ENCODE measurements at regions not wholly inside any gene's neighbourhood (a gene's known extent, or its start where the extent isn't known, plus 50 kb on each side); places are given as distances from the start of the nearest gene placed in this dataset.

GRCh38 chr2:167369083-167369482, 480.8 kb downstream of the XIRP2 start:
- 83% methylated on average over 1 of the region's 1 CpG for WGBS
- TF ChIP-seq POLR2AphosphoS5 (IDR thresholded peaks at IDR 0.05) (no peak), CTCF (IDR thresholded peaks at IDR 0.05) (no peak), POLR2A (IDR thresholded peaks at IDR 0.05; ENCODE audit: low read depth) (no peak), EP300 (IDR thresholded peaks at IDR 0.05) (no peak)
- Histone ChIP-seq H3K27me3 (no peaks in the 10 kb centered on the region), H3K9me3 (no peaks in the 10 kb centered on the region), H3K4me3 (no peak overlapping the region), H3K36me3 (no peaks in the 10 kb centered on the region), H3K4me1 (no peaks in the 10 kb centered on the region), H3K27ac (replicated peaks in 1 of 4) (no peak overlapping the region)
- intact Hi-C loops (cut with DNase I), result no loop called here
- DNase-seq (ENCODE audit: extremely low spot score), result no peak

DNA sequence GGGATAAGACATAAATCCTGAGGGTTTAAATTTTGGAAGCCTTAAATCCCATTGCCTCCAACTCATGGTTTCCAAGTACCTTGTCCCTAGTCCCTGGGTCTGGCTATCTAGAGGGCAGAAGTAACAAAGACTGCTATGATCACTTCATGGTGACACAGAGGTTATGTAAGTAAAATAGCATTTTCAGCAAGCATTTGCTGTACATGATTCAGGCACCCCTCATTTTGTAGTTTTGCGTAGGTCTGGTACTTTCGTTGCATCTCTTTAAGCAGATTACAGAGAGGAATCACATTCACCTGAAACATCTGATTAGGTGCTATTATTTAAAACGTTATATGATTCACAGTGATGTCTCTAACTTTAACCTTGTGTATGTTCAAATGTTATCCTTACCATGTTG, 480.1 kb downstream of the XIRP2 start:
- Histone ChIP-seq H3K9me3 (no peaks in the 10 kb centered on the region), H3K4me3 (no peak overlapping the region), H3K36me3 (no peaks in the 10 kb centered on the region), H3K27me3 (no peaks in the 10 kb centered on the region), H3K27ac (replicated peaks in 1 of 4) (no peak overlapping the region), H3K4me1 (no peaks in the 10 kb centered on the region)
- no peak for DNase-seq (ENCODE audit: extremely low spot score)
- intact Hi-C loops (cut with DNase I), result no loop called here
- TF ChIP-seq POLR2AphosphoS5 (IDR thresholded peaks at IDR 0.05) (no peak), POLR2A (IDR thresholded peaks at IDR 0.05; ENCODE audit: low read depth) (no peak), EP300 (IDR thresholded peaks at IDR 0.05) (no peak), CTCF (IDR thresholded peaks at IDR 0.05) (no peak)
- 87% methylated on average over 3 of the region's 3 CpGs for WGBS

DNA sequence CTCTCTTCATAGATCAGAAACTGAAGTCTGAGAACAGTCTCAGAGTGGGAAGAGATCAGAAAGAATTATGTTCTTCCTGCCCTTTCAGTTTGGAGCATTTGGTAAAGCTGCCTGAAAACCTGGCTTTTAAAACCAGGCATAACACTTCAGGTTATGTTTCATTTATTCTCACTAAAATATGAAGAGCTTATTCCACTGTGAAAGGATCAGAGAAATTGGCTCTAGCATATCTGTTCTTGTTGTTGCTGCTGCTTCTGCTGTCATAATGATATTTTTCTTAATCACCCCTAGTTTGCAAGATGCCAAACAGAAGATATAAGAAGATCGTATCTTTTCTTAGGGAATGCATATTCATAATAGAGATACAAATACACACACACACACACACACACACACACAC, 476.9 kb downstream of the XIRP2 start:
- no peak for TF ChIP-seq EP300 (IDR thresholded peaks at IDR 0.05)
- TF ChIP-seq CTCF (IDR thresholded peaks at IDR 0.05), result no peak
- no peak for TF ChIP-seq POLR2AphosphoS5 (IDR thresholded peaks at IDR 0.05)
- no peak for TF ChIP-seq POLR2A (IDR thresholded peaks at IDR 0.05; ENCODE audit: low read depth)
- H3K4me1 ChIP-seq, result no peaks in the 10 kb centered on the region
- H3K27ac ChIP-seq (replicated peaks in 1 of 4), result no peak overlapping the region
- H3K27me3 ChIP-seq, result no peaks in the 10 kb centered on the region
- intact Hi-C loops (cut with DNase I), result no loop called here
- H3K36me3 ChIP-seq, result no peaks in the 10 kb centered on the region
- 82% methylated on average over 1 of the region's 1 CpG for WGBS
- no peak for DNase-seq (ENCODE audit: extremely low spot score)
- no peaks in the 10 kb centered on the region for H3K9me3 ChIP-seq
- no peak overlapping the region for H3K4me3 ChIP-seq

DNA sequence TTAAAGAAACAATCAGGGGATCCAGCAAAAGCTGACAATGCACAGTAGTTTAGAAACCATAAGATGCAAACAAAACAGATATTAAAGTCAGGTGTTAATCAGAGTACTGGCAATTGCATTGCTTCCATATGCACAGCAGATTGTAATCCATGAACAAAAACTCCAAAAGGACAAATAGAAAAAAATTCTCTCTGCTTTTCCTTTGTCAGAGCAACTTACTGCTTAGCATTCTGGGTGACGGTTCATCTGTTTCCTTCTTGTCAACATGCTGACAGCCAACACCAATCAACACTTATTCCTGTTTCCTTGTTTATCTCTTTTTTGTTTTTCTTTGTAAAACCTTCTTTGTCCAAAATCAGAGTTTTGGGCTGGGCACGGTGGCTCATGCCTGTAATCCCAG, 473.1 kb downstream of the XIRP2 start:
- intact Hi-C loops (cut with DNase I), result no loop called here
- H3K27me3 ChIP-seq, result no peaks in the 10 kb centered on the region
- WGBS, result 30% methylated on average over 2 of the region's 2 CpGs
- no peaks in the 10 kb centered on the region for H3K4me1 ChIP-seq
- DNase-seq (ENCODE audit: extremely low spot score), result no peak
- H3K36me3 ChIP-seq, result no peaks in the 10 kb centered on the region
- no peak overlapping the region for H3K4me3 ChIP-seq
- H3K9me3 ChIP-seq, result no peaks in the 10 kb centered on the region
- TF ChIP-seq CTCF (IDR thresholded peaks at IDR 0.05), result no peak
- TF ChIP-seq POLR2AphosphoS5 (IDR thresholded peaks at IDR 0.05), result no peak
- TF ChIP-seq EP300 (IDR thresholded peaks at IDR 0.05), result no peak
- no peak for TF ChIP-seq POLR2A (IDR thresholded peaks at IDR 0.05; ENCODE audit: low read depth)
- H3K27ac ChIP-seq (replicated peaks in 1 of 4), result no peak overlapping the region

DNA sequence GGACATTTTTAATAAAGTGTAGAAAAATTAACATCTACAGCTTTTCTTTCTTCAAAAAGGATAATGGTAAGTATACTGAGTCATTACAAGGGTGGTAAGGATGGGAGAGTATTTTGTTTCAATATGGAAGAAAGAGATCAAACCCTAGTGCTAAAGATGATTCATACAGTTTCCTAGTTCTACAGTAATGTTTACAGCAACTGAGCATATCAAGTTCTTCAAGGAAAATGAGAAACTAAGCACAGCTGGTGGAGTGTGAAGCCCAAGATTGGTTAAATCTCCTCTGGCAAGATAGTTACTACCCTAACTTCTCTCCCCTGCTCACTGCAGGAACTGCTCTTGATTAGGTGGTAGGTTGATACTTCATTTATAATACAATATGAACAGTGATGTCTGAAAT, 467.5 kb downstream of the XIRP2 start:
- no peak for DNase-seq (ENCODE audit: extremely low spot score)
- TF ChIP-seq POLR2AphosphoS5 (IDR thresholded peaks at IDR 0.05), result no peak
- no peak for TF ChIP-seq CTCF (IDR thresholded peaks at IDR 0.05)
- TF ChIP-seq POLR2A (IDR thresholded peaks at IDR 0.05; ENCODE audit: low read depth), result no peak
- TF ChIP-seq EP300 (IDR thresholded peaks at IDR 0.05), result no peak
- H3K27me3 ChIP-seq, result no peaks in the 10 kb centered on the region

More for the DNA sequence above, 467.5 kb downstream of the XIRP2 start:
- Histone ChIP-seq H3K36me3 (no peaks in the 10 kb centered on the region), H3K9me3 (no peaks in the 10 kb centered on the region), H3K4me3 (no peak overlapping the region), H3K4me1 (no peaks in the 10 kb centered on the region), H3K27ac (replicated peaks in 1 of 4) (no peak overlapping the region)
- intact Hi-C loops (cut with DNase I), result no loop called here

All from esophagus muscularis mucosa (tissue), 4 donors.